NCI-H2171 (cell line): ENCODE measurements at regions not wholly inside any gene's neighbourhood (a gene's known extent, or its start where the extent isn't known, plus 50 kb on each side); places are given as distances from the start of the nearest gene placed in this dataset.

Source experiments
- DNase-seq: peaks from one replicate; lab custom pipeline; 2025; lab: John Stamatoyannopoulos, UW

- no peak for DNase-seq
Measured at GRCh38 chrX:20431486-20431885, 164.8 kb upstream of the RPS6KA3 start.

GRCh38 chrX:20427173-20427770, 160.6 kb upstream of the RPS6KA3 start:
- DNase-seq: no peak

GRCh38 chrX:20421697-20422096, 155.0 kb upstream of the RPS6KA3 start:
- DNase-seq: no peak

- DNase-seq: no peak
Measured at GRCh38 chrX:20421275-20421674, 154.6 kb upstream of the RPS6KA3 start.

GRCh38 chrX:20420058-20420457, 153.3 kb upstream of the RPS6KA3 start:
- DNase-seq: no peak

- no peak for DNase-seq
Measured at GRCh38 chrX:20418379-20419150, 151.9 kb upstream of the RPS6KA3 start.

GRCh38 chrX:20414762-20415445, 148.2 kb upstream of the RPS6KA3 start:
- DNase-seq: no peak

GRCh38 chrX:20414066-20414465, 147.4 kb upstream of the RPS6KA3 start:
- DNase-seq: no peak

GRCh38 chrX:20412871-20413486, 146.3 kb upstream of the RPS6KA3 start:
- DNase-seq: no peak

GRCh38 chrX:20410540-20410939, 143.8 kb upstream of the RPS6KA3 start:
- DNase-seq: no peak

- DNase-seq: no peak
Measured at GRCh38 chrX:20409991-20410390, 143.3 kb upstream of the RPS6KA3 start.

GRCh38 chrX:20402956-20403355, 136.2 kb upstream of the RPS6KA3 start:
- no peak for DNase-seq

- DNase-seq: no peak
Measured at GRCh38 chrX:20399728-20400414, 133.2 kb upstream of the RPS6KA3 start.

- DNase-seq: no peak
Measured at GRCh38 chrX:20397587-20397986, 130.9 kb upstream of the RPS6KA3 start.

- DNase-seq: no peak
Measured at GRCh38 chrX:20394451-20394850, 127.7 kb upstream of the RPS6KA3 start.

- no peak for DNase-seq
Measured at GRCh38 chrX:20393944-20394343, 127.2 kb upstream of the RPS6KA3 start.

- no peak for DNase-seq
Measured at GRCh38 chrX:20388594-20388993, 121.9 kb upstream of the RPS6KA3 start.

GRCh38 chrX:20383477-20383876, 116.8 kb upstream of the RPS6KA3 start:
- no peak for DNase-seq

- DNase-seq: no peak
Measured at GRCh38 chrX:20382518-20383297, 116.0 kb upstream of the RPS6KA3 start.

- DNase-seq: no peak
Measured at GRCh38 chrX:20382082-20382481, 115.4 kb upstream of the RPS6KA3 start.

- DNase-seq: no peak
Measured at GRCh38 chrX:20378233-20378920, 111.7 kb upstream of the RPS6KA3 start.
